HEK293 (cell line): ENCODE measurements at regions not wholly inside any gene's neighbourhood (a gene's known extent, or its start where the extent isn't known, plus 50 kb on each side); places are given as distances from the start of the nearest gene placed in this dataset.

Experiments
- EGR2 ChIP-seq: fragments of 450-650 bp; formaldehyde crosslinking; IDR thresholded peaks from 2 replicates; pipeline ENCODE4 v1.5.1; 2016; ENCODE audit warnings: low read depth, missing biosample characterization, missing genetic modification characterization
- PBX3 ChIP-seq: sonication (generic); formaldehyde crosslinking; IDR thresholded peaks from 2 replicates; pipeline ENCODE4 v1.8.1; 2022; ENCODE audit warnings: mild to moderate bottlenecking, moderate library complexity, missing genetic modification reagents
- PRDM4 ChIP-seq: fragments of 450-650 bp; formaldehyde crosslinking; IDR thresholded peaks from 2 replicates; pipeline ENCODE4 v1.5.1; 2017; ENCODE audit warnings: missing biosample characterization, missing genetic modification characterization
- TCF7L2 ChIP-seq: IDR thresholded peaks from 2 replicates; pipeline ENCODE4 v1.6.1; 2011; ENCODE audit warnings: low read depth, mild to moderate bottlenecking, inconsistent platforms, low read length, moderate library complexity, borderline replicate concordance
- ZFP69B ChIP-seq: fragments of 450-650 bp; formaldehyde crosslinking; IDR thresholded peaks from 2 replicates; pipeline ENCODE4 v1.5.1; 2016; ENCODE audit warnings: missing biosample characterization, missing genetic modification characterization
- ZIC2 ChIP-seq: fragments of 450-650 bp; formaldehyde crosslinking; IDR thresholded peaks from 2 replicates; pipeline ENCODE4 v1.5.1; 2016; ENCODE audit warnings: missing biosample characterization, missing genetic modification characterization
- ZNF10 ChIP-seq: fragments of 450-650 bp; formaldehyde crosslinking; IDR thresholded peaks from 2 replicates; pipeline ENCODE4 v1.5.1; 2017; ENCODE audit warnings: missing biosample characterization, missing genetic modification characterization
- ZNF311 ChIP-seq: fragments of 450-650 bp; formaldehyde crosslinking; IDR thresholded peaks from 2 replicates; pipeline ENCODE4 v1.5.1; 2017; ENCODE audit warnings: missing biosample characterization, missing genetic modification characterization, borderline replicate concordance
- ZNF473 ChIP-seq: fragments of 450-650 bp; formaldehyde crosslinking; IDR thresholded peaks from 2 replicates; pipeline ENCODE4 v1.5.1; 2017; ENCODE audit warnings: missing biosample characterization, missing genetic modification characterization
- ZNF585B ChIP-seq: fragments of 450-650 bp; formaldehyde crosslinking; IDR thresholded peaks from 2 replicates; pipeline ENCODE4 v1.5.1; 2016; ENCODE audit warnings: missing biosample characterization, missing genetic modification characterization
- ZNF747 ChIP-seq: fragments of 450-650 bp; formaldehyde crosslinking; IDR thresholded peaks from 2 replicates; pipeline ENCODE4 v1.5.1; 2016; ENCODE audit warnings: missing biosample characterization, missing genetic modification characterization
- ZNF777 ChIP-seq: fragments of 450-650 bp; formaldehyde crosslinking; IDR thresholded peaks from 2 replicates; pipeline ENCODE4 v1.5.1; 2017; ENCODE audit warnings: missing biosample characterization, missing genetic modification characterization, borderline replicate concordance
- TF ChIP-seq, protein P1 (sequence below): fragments of 450-650 bp; formaldehyde crosslinking; IDR thresholded peaks from 2 replicates; pipeline ENCODE4 v1.5.1; 2016; ENCODE audit warnings: missing biosample characterization, missing genetic modification characterization
- TF ChIP-seq, protein P2 (sequence below): fragments of 450-650 bp; formaldehyde crosslinking; IDR thresholded peaks from 2 replicates; pipeline ENCODE4 v1.5.1; 2016; ENCODE audit warnings: missing biosample characterization, missing genetic modification characterization

GRCh38 chr11:115901069-115901468 is 396.9 kb upstream of the CADM1 start:
- no peak for TF ChIP-seq PBX3 (CRISPR knock-in tag)
- TF ChIP-seq, protein P1, sequence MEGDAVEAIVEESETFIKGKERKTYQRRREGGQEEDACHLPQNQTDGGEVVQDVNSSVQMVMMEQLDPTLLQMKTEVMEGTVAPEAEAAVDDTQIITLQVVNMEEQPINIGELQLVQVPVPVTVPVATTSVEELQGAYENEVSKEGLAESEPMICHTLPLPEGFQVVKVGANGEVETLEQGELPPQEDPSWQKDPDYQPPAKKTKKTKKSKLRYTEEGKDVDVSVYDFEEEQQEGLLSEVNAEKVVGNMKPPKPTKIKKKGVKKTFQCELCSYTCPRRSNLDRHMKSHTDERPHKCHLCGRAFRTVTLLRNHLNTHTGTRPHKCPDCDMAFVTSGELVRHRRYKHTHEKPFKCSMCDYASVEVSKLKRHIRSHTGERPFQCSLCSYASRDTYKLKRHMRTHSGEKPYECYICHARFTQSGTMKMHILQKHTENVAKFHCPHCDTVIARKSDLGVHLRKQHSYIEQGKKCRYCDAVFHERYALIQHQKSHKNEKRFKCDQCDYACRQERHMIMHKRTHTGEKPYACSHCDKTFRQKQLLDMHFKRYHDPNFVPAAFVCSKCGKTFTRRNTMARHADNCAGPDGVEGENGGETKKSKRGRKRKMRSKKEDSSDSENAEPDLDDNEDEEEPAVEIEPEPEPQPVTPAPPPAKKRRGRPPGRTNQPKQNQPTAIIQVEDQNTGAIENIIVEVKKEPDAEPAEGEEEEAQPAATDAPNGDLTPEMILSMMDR: no peak
- TF ChIP-seq ZNF585B: no peak
- no peak for TF ChIP-seq ZFP69B (tag by site-specific recombination)
- TF ChIP-seq, protein P2, sequence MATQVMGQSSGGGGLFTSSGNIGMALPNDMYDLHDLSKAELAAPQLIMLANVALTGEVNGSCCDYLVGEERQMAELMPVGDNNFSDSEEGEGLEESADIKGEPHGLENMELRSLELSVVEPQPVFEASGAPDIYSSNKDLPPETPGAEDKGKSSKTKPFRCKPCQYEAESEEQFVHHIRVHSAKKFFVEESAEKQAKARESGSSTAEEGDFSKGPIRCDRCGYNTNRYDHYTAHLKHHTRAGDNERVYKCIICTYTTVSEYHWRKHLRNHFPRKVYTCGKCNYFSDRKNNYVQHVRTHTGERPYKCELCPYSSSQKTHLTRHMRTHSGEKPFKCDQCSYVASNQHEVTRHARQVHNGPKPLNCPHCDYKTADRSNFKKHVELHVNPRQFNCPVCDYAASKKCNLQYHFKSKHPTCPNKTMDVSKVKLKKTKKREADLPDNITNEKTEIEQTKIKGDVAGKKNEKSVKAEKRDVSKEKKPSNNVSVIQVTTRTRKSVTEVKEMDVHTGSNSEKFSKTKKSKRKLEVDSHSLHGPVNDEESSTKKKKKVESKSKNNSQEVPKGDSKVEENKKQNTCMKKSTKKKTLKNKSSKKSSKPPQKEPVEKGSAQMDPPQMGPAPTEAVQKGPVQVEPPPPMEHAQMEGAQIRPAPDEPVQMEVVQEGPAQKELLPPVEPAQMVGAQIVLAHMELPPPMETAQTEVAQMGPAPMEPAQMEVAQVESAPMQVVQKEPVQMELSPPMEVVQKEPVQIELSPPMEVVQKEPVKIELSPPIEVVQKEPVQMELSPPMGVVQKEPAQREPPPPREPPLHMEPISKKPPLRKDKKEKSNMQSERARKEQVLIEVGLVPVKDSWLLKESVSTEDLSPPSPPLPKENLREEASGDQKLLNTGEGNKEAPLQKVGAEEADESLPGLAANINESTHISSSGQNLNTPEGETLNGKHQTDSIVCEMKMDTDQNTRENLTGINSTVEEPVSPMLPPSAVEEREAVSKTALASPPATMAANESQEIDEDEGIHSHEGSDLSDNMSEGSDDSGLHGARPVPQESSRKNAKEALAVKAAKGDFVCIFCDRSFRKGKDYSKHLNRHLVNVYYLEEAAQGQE (tag by site-specific recombination): no peak
- TF ChIP-seq ZNF10 (tag by site-specific recombination): no peak
- no peak for TF ChIP-seq TCF7L2
- no peak for TF ChIP-seq PRDM4 (tag by site-specific recombination)
- TF ChIP-seq ZNF473 (tag by site-specific recombination): no peak
- no peak for TF ChIP-seq EGR2 (tag by site-specific recombination)
- no peak for TF ChIP-seq ZNF747 (tag by site-specific recombination)
- no peak for TF ChIP-seq ZIC2
- no peak for TF ChIP-seq ZNF777
- TF ChIP-seq ZNF311 (tag by site-specific recombination): no peak
